ENCODE measurements at regions not wholly inside any gene's neighbourhood (a gene's known extent, or its start where the extent isn't known, plus 50 kb on each side); places are given as distances from the start of the nearest gene placed in this dataset.

- no peaks in the 10 kb centered on the region for H3K27me3 ChIP-seq
- no peak overlapping the region for H3K27ac ChIP-seq
- WGBS, 2 donors, result 29 to 50% methylated on average over 1 of the region's 1 CpG
- H3K9me3 ChIP-seq, result no peaks in the 10 kb centered on the region
- H3K36me3 ChIP-seq, result no peaks in the 10 kb centered on the region
- TF ChIP-seq CTCF (IDR thresholded peaks at IDR 0.05) (no peak), EP300 (IDR thresholded peaks at IDR 0.05) (no peak), POLR2AphosphoS5 (IDR thresholded peaks at IDR 0.05) (no peak), POLR2A (IDR thresholded peaks at IDR 0.05) (no peak)
- H3K4me3 ChIP-seq, result no peak overlapping the region
- H3K4me1 ChIP-seq, result no peaks in the 10 kb centered on the region
- no peak for DNase-seq
- ATAC-seq (ENCODE audit: low FRiP score in 2 of 2), result no peak
Measured at GRCh38 chr11:81380395-81380794, 1353.3 kb downstream of the FAM181B start.

- Histone ChIP-seq H3K9me3 (no peaks in the 10 kb centered on the region), H3K27ac (no peak overlapping the region), H3K36me3 (no peaks in the 10 kb centered on the region), H3K4me3 (no peak overlapping the region), H3K4me1 (no peaks in the 10 kb centered on the region), H3K27me3 (no peaks in the 10 kb centered on the region)
- WGBS, 2 donors, result 74 to 90% methylated on average over 2 of the region's 2 CpGs
- ATAC-seq (ENCODE audit: low FRiP score in 2 of 2) (no peak), DNase-seq (no peak)
- no peak for TF ChIP-seq EP300 (IDR thresholded peaks at IDR 0.05)
- TF ChIP-seq CTCF (IDR thresholded peaks at IDR 0.05), result no peak
- TF ChIP-seq POLR2AphosphoS5 (IDR thresholded peaks at IDR 0.05), result no peak
- TF ChIP-seq POLR2A (IDR thresholded peaks at IDR 0.05), result no peak
Measured at GRCh38 chr11:81377418-81377817, 1356.2 kb downstream of the FAM181B start.

GRCh38 chr11:81373986-81374385, 1359.7 kb downstream of the FAM181B start:
- no peak for TF ChIP-seq POLR2AphosphoS5 (IDR thresholded peaks at IDR 0.05)
- no peak for TF ChIP-seq CTCF (IDR thresholded peaks at IDR 0.05)
- no peak for TF ChIP-seq POLR2A (IDR thresholded peaks at IDR 0.05)
- TF ChIP-seq EP300 (IDR thresholded peaks at IDR 0.05), result no peak
- Histone ChIP-seq H3K4me3 (no peak overlapping the region), H3K27me3 (no peaks in the 10 kb centered on the region), H3K36me3 (no peaks in the 10 kb centered on the region), H3K27ac (no peak overlapping the region), H3K4me1 (no peaks in the 10 kb centered on the region), H3K9me3 (no peaks in the 10 kb centered on the region)
- ATAC-seq (ENCODE audit: low FRiP score in 2 of 2) (no peak), DNase-seq (no peak)
- 88 to 93% methylated on average over 2 of the region's 2 CpGs for WGBS, 2 donors

GRCh38 chr11:81368192-81368591, 1365.5 kb downstream of the FAM181B start:
- ATAC-seq (ENCODE audit: low FRiP score in 2 of 2), result no peak

More at GRCh38 chr11:81368192-81368591, 1365.5 kb downstream of the FAM181B start:
- no peak overlapping the region for H3K4me3 ChIP-seq
- H3K9me3 ChIP-seq, result no peaks in the 10 kb centered on the region
- no peaks in the 10 kb centered on the region for H3K4me1 ChIP-seq
- H3K27ac ChIP-seq, result no peak overlapping the region
- WGBS, 2 donors, result 89 to 96% methylated on average over 11 of the region's 11 CpGs
- peak in 1 of 2 donors; percentile 37 for DNase-seq
- H3K27me3 ChIP-seq, result no peaks in the 10 kb centered on the region
- H3K36me3 ChIP-seq, result no peaks in the 10 kb centered on the region
- no peak for TF ChIP-seq POLR2AphosphoS5 (IDR thresholded peaks at IDR 0.05)
- TF ChIP-seq POLR2A (IDR thresholded peaks at IDR 0.05), result no peak
- TF ChIP-seq EP300 (IDR thresholded peaks at IDR 0.05), result no peak
- no peak for TF ChIP-seq CTCF (IDR thresholded peaks at IDR 0.05)
